GM23338 (cell line): ENCODE measurements at regions not wholly inside any gene's neighbourhood (a gene's known extent, or its start where the extent isn't known, plus 50 kb on each side); places are given as distances from the start of the nearest gene placed in this dataset.

Experiments
- ATAC-seq: fragments of 200-7000 bp; cut with Tn5 transposase; 3 replicates; pipeline ENCODE4 v1.9.1; 2020
- DNase-seq: peaks from one replicate; pipeline ENCODE4 v3.0.0-alpha.2; 2015; ENCODE audit warnings: low spot score
- H2AFZ ChIP-seq: fragments of 200-600 bp; sonication (generic); 2 replicates; pipeline ENCODE4 v1.8.0; 2016; ENCODE audit warnings: antibody characterized with exemption, mild to moderate bottlenecking, moderate library complexity
- H3F3A ChIP-seq: fragments of 200-600 bp; sonication (generic); replicated peaks from 2 replicates; pipeline ENCODE4 v1.8.0; 2017; ENCODE audit warnings: antibody characterized with exemption, mixed run types, low read depth
- H3K27ac ChIP-seq: fragments of 200-600 bp; sonication (generic); 2 replicates; pipeline ENCODE4 v1.6.1; 2016; ENCODE audit warnings: low read depth
- H3K27me3 ChIP-seq: fragments of 200-600 bp; sonication (generic); 2 replicates; pipeline ENCODE4 v1.8.0; 2016; ENCODE audit warnings: mild to moderate bottlenecking, mixed run types, moderate library complexity; ENCODE audit not compliant: insufficient read depth
- H3K36me3 ChIP-seq: fragments of 200-600 bp; sonication (generic); 2 replicates; pipeline ENCODE4 v1.8.0; 2016; ENCODE audit warnings: mild to moderate bottlenecking; ENCODE audit not compliant: insufficient read depth
- H3K4me1 ChIP-seq: fragments of 200-600 bp; sonication (generic); 2 replicates; pipeline ENCODE4 v1.8.0; 2016; ENCODE audit warnings: mild to moderate bottlenecking, moderate library complexity; ENCODE audit not compliant: insufficient read depth
- H3K4me2 ChIP-seq: fragments of 200-600 bp; sonication (generic); 2 replicates; pipeline ENCODE4 v1.7.1; 2017; ENCODE audit warnings: mixed run types
- H3K4me3 ChIP-seq: fragments of 200-600 bp; sonication (generic); 2 replicates; pipeline ENCODE4 v1.6.1; 2016; ENCODE audit warnings: mixed run types
- H3K79me2 ChIP-seq: fragments of 200-600 bp; sonication (generic); replicated peaks from 2 replicates; pipeline ENCODE4 v1.8.0; 2017; ENCODE audit warnings: mild to moderate bottlenecking; ENCODE audit not compliant: insufficient read depth
- H3K9me2 ChIP-seq: fragments of 200-600 bp; sonication (generic); 2 replicates; pipeline ENCODE4 v1.8.0; 2017; ENCODE audit not compliant: insufficient read depth
- H4K20me1 ChIP-seq: fragments of 200-600 bp; sonication (generic); replicated peaks from 2 replicates; pipeline ENCODE4 v1.8.0; 2017; ENCODE audit warnings: mild to moderate bottlenecking; ENCODE audit not compliant: insufficient read depth
- H3K27ac Mint-ChIP-seq: 2 replicates; pipeline ENCODE4 v1.8.0; 2020; ENCODE audit warnings: inconsistent platforms, mild to moderate bottlenecking, moderate library complexity, mixed read lengths
- H3K27me3 Mint-ChIP-seq: 3 replicates; pipeline ENCODE4 v1.8.0; 2022; ENCODE audit warnings: low read depth, mild to moderate bottlenecking, moderate library complexity, mixed read lengths, inconsistent platforms; ENCODE audit not compliant: insufficient read depth, poor library complexity
- H3K36me3 Mint-ChIP-seq: 3 replicates; pipeline ENCODE4 v1.8.0; 2021; ENCODE audit warnings: low read depth, mild to moderate bottlenecking, inconsistent platforms, moderate library complexity, mixed read lengths
- H3K4me1 Mint-ChIP-seq: 3 replicates; pipeline ENCODE4 v1.8.0; 2020; ENCODE audit warnings: mild to moderate bottlenecking, inconsistent platforms, mixed read lengths
- H3K4me3 Mint-ChIP-seq: 3 replicates; pipeline ENCODE4 v1.8.0; 2021; ENCODE audit warnings: moderate library complexity, mild to moderate bottlenecking, inconsistent platforms, mixed read lengths
- H3K9me3 Mint-ChIP-seq: 3 replicates; pipeline ENCODE4 v1.8.0; 2020; ENCODE audit warnings: moderate library complexity, mild to moderate bottlenecking, inconsistent platforms, mixed read lengths
- CREB1 ChIP-seq: fragments of 250-450 bp; sonication (Bioruptor Pico); IDR thresholded peaks from 2 replicates; pipeline ENCODE4 v1.5.0; 2020; ENCODE audit warnings: low read depth, mild to moderate bottlenecking, moderate library complexity
- CTCF ChIP-seq, 2 experiments: fragments of 200-600 bp in 1 of 2; sonication (generic) in 1 of 2; conservative IDR thresholded peaks; 2 replicates each; pipeline versions ENCODE4 v1.5.1 to v1.6.1; 2016 to 2017; ENCODE audit warnings: antibody characterized with exemption in 2 of 2, low read depth in 2 of 2, mild to moderate bottlenecking in 2 of 2, moderate library complexity in 1 of 2
- EZH2 ChIP-seq: fragments of 200-600 bp; sonication (generic); IDR thresholded peaks from one replicate; pipeline ENCODE4 v1.8.0; 2017; ENCODE audit warnings: antibody characterized with exemption, mild to moderate bottlenecking, low read depth; ENCODE audit not compliant: unreplicated experiment
- EZH2phosphoT487 ChIP-seq: fragments of 200-600 bp; sonication (generic); IDR thresholded peaks from one replicate; pipeline ENCODE4 v1.8.1; 2018; ENCODE audit warnings: antibody characterized with exemption; ENCODE audit not compliant: unreplicated experiment
- JUNB ChIP-seq: IDR thresholded peaks from one replicate; pipeline ENCODE4 v1.6.1; 2016; ENCODE audit warnings: antibody characterized with exemption; ENCODE audit not compliant: unreplicated experiment
- NANOG ChIP-seq: IDR thresholded peaks from 2 replicates; pipeline ENCODE4 v1.6.1; 2016; ENCODE audit warnings: antibody characterized with exemption, borderline replicate concordance
- POLR2AphosphoS5 ChIP-seq: IDR thresholded peaks from 2 replicates; pipeline ENCODE4 v1.6.1; 2016; ENCODE audit warnings: antibody characterized with exemption, low read depth
- STAT1 ChIP-seq: IDR thresholded peaks from one replicate; pipeline ENCODE4 v1.6.1; 2016; ENCODE audit warnings: antibody characterized with exemption; ENCODE audit not compliant: unreplicated experiment
- ZNF114 ChIP-seq: fragments of 250-450 bp; sonication (Bioruptor Pico); IDR thresholded peaks from 2 replicates; pipeline ENCODE4 v1.5.0; 2020; ENCODE audit warnings: mild to moderate bottlenecking, moderate library complexity
- ZNF331 ChIP-seq: fragments of 250-450 bp; sonication (Bioruptor Pico); IDR thresholded peaks from 2 replicates; pipeline ENCODE4 v1.5.0; 2020; ENCODE audit warnings: low read depth, mild to moderate bottlenecking, moderate library complexity
- ZNF462 ChIP-seq: fragments of 250-450 bp; sonication (Bioruptor Pico); IDR thresholded peaks from 2 replicates; pipeline ENCODE4 v1.5.0; 2020; ENCODE audit warnings: mild to moderate bottlenecking, moderate library complexity
- TF ChIP-seq, protein P1 (sequence below): IDR thresholded peaks from 2 replicates; pipeline ENCODE4 v1.6.1; 2016; ENCODE audit warnings: antibody characterized with exemption

DNA sequence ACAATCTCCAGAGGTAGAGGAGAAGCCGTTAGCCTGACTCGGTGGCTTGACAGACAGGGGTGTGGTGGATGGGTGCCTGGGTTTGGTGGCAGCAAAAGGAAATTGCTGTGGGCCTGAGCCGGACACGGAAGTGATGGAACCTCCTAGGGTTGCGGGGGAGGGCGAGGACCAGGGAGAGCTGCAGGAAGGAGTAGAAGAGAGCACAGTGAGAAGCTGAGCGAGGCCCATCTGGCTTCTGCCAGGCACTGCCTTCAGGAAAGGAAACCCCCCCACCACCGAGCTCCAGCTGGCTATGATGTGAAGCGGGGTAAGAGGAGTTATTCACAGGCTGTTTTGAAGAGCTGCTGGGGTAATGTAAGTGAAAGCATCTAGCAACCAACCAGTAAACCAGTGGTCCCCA is 134.6 kb downstream of the TSN start:
- Histone ChIP-seq H3K27ac (no peak overlapping the region), H3K4me2 (no peak overlapping the region), H3K9me2 (no peaks in the 10 kb centered on the region), H3K36me3 (no peaks in the 10 kb centered on the region), H3K4me1 (no peaks in the 10 kb centered on the region), H3F3A (no peaks in the 10 kb centered on the region), H3K79me2 (no peaks in the 10 kb centered on the region), H3K27me3 (no peaks in the 10 kb centered on the region), H4K20me1 (no peaks in the 10 kb centered on the region), H2AFZ (0 out of 2 replicates have a peak overlapping the region, but pooled peaks have one; percentile 28), H3K4me3 (no peak overlapping the region)
- H3K4me3 Mint-ChIP-seq: no peak overlapping the region
- H3K36me3 Mint-ChIP-seq: peaks cover 6% of the 10 kb centered on the region
- H3K9me3 Mint-ChIP-seq: peaks cover 19% of the 10 kb centered on the region
- H3K27ac Mint-ChIP-seq: no peak overlapping the region
- DNase-seq: no peak
- no peaks in the 10 kb centered on the region; the same call in 2 of the 3 replicates for H3K4me1 Mint-ChIP-seq
- ATAC-seq: no peak
- H3K27me3 Mint-ChIP-seq: peaks cover 3% of the 10 kb centered on the region
- TF ChIP-seq JUNB (no peak), POLR2AphosphoS5 (no peak), ZNF114 (CRISPR knock-in tag) (no peak), EZH2 (no peak), ZNF331 (CRISPR knock-in tag) (no peak), NANOG (no peak), CREB1 (CRISPR knock-in tag) (no peak), STAT1 (no peak)

GRCh38 chr2:121895723-121896571 is 140.5 kb downstream of the TSN start:
- Histone ChIP-seq H4K20me1 (no peaks in the 10 kb centered on the region), H3K27ac (no peak overlapping the region), H3K36me3 (no peaks in the 10 kb centered on the region), H3K4me1 (no peaks in the 10 kb centered on the region), H3K4me2 (no peak overlapping the region), H2AFZ (no peak overlapping the region), H3K79me2 (no peaks in the 10 kb centered on the region), H3K9me2 (no peaks in the 10 kb centered on the region), H3K4me3 (no peak overlapping the region), H3F3A (no peaks in the 10 kb centered on the region), H3K27me3 (no peaks in the 10 kb centered on the region)
- H3K4me1 Mint-ChIP-seq: no peaks in the 10 kb centered on the region
- H3K27ac Mint-ChIP-seq: no peak overlapping the region
- TF ChIP-seq EZH2 (no peak), ZNF462 (no peak), EZH2phosphoT487 (no peak), ZNF331 (CRISPR knock-in tag) (no peak), NANOG (no peak), CTCF (conservative IDR thresholded peaks at IDR 0.05; ENCODE audit: low read depth in 2 of 2) (no peak), JUNB (no peak), ZNF114 (CRISPR knock-in tag) (no peak), POLR2AphosphoS5 (no peak)
- TF ChIP-seq, protein P1, sequence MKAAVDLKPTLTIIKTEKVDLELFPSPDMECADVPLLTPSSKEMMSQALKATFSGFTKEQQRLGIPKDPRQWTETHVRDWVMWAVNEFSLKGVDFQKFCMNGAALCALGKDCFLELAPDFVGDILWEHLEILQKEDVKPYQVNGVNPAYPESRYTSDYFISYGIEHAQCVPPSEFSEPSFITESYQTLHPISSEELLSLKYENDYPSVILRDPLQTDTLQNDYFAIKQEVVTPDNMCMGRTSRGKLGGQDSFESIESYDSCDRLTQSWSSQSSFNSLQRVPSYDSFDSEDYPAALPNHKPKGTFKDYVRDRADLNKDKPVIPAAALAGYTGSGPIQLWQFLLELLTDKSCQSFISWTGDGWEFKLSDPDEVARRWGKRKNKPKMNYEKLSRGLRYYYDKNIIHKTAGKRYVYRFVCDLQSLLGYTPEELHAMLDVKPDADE: no peak
- no peak for ATAC-seq
- H3K36me3 Mint-ChIP-seq: peaks cover 6% of the 10 kb centered on the region; the same call in 2 of the 3 replicates
- H3K4me3 Mint-ChIP-seq: no peak overlapping the region
- DNase-seq: no peak
- H3K9me3 Mint-ChIP-seq: peaks cover 14% of the 10 kb centered on the region
- peaks cover 3% of the 10 kb centered on the region for H3K27me3 Mint-ChIP-seq
